Nephron (organoid): ENCODE measurements at regions not wholly inside any gene's neighbourhood (a gene's known extent, or its start where the extent isn't known, plus 50 kb on each side); places are given as distances from the start of the nearest gene placed in this dataset.
"Not testable (repeated sequence)": the region's sequence is repeated elsewhere in the genome, so short reads cannot be mapped to it uniquely, and the experiment has no call there.

Experiments
- H3K27ac Mint-ChIP-seq, 3 experiments: 2 replicates each; pipeline ENCODE4 v1.8.0; 2020; ENCODE audit warnings: mixed read lengths in 3 of 3, mild to moderate bottlenecking in 2 of 3, moderate library complexity in 1 of 3
- H3K27me3 Mint-ChIP-seq: 2 replicates; pipeline ENCODE4 v1.8.0; 2021; ENCODE audit warnings: low read depth, mild to moderate bottlenecking, moderate library complexity, mixed read lengths
- H3K36me3 Mint-ChIP-seq: 2 replicates; pipeline ENCODE4 v1.8.0; 2020; ENCODE audit warnings: low read depth, mixed read lengths
- H3K4me1 Mint-ChIP-seq: 2 replicates; pipeline ENCODE4 v1.8.0; 2020; ENCODE audit warnings: mixed read lengths
- H3K4me3 Mint-ChIP-seq, 3 experiments: 2 replicates each; pipeline ENCODE4 v1.8.0; 2020; ENCODE audit warnings: mild to moderate bottlenecking in 3 of 3, mixed read lengths in 3 of 3, moderate library complexity in 2 of 3
- H3K9me3 Mint-ChIP-seq: 2 replicates; pipeline ENCODE4 v1.8.0; 2020; ENCODE audit warnings: mixed read lengths
- CTCF ChIP-seq, 3 experiments: fragments of 200-600 bp; sonication (generic); IDR thresholded peaks; one replicate each; pipeline ENCODE4 v1.5.0; 2021; ENCODE audit warnings: antibody characterized with exemption in 3 of 3; ENCODE audit not compliant: unreplicated experiment in 3 of 3

- TF ChIP-seq CTCF (IDR thresholded peaks at IDR 0.05; ENCODE audit: unreplicated experiment in 3 of 3): no peak
- Mint-ChIP-seq H3K9me3 (peaks cover 11% of the 10 kb centered on the region), H3K36me3 (no peaks in the 10 kb centered on the region), H3K4me3 (no peak overlapping the region), H3K4me1 (peaks cover 22% of the 10 kb centered on the region), H3K27ac (peak overlapping the region; percentile 73 to 90 (median 75)), H3K27me3 (no peaks in the 10 kb centered on the region)
Observed at GRCh38 chr14:87613881-87614280, 379.1 kb downstream of the GALC start.

DNA sequence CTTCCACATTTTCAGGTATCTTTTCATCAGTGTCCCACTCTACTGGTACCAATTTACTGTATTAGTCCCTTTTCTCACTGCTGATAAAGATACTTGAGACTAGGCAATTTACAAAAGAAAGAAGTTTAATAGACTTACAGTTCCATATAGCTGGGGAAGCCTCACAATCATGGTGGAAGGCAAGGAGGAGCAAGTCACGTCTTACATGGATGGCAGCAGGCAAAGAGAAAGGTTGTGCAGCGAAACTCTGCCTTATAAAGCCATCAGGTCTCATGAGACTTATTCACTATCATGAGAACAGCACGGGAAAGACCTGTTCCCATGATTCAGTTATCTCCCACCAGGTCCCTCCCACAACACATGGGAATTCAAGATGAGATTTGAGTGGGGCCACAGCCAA, 385.9 kb downstream of the GALC start:
- H3K4me1 Mint-ChIP-seq, H3K4me3 Mint-ChIP-seq, H3K36me3 Mint-ChIP-seq, H3K27me3 Mint-ChIP-seq, H3K27ac Mint-ChIP-seq: not testable (repeated sequence)
- H3K9me3 Mint-ChIP-seq: peaks cover 38% of the 10 kb centered on the region

GRCh38 chr14:87601036-87601435, 391.9 kb downstream of the GALC start:
- Mint-ChIP-seq H3K27ac (peak overlapping the region; percentile 25 to 89 (median 86)), H3K4me1 (peaks cover 26% of the 10 kb centered on the region), H3K9me3 (peaks cover 38% of the 10 kb centered on the region), H3K4me3 (no peak overlapping the region), H3K36me3 (no peaks in the 10 kb centered on the region), H3K27me3 (no peaks in the 10 kb centered on the region)
- TF ChIP-seq CTCF (IDR thresholded peaks at IDR 0.05; ENCODE audit: unreplicated experiment in 3 of 3): no peak

GRCh38 chr14:87600240-87600639, 392.7 kb downstream of the GALC start:
- peak overlapping the region in 2 of 3 experiments; percentile 86 to 89 for H3K27ac Mint-ChIP-seq
- TF ChIP-seq CTCF (IDR thresholded peaks at IDR 0.05; ENCODE audit: unreplicated experiment in 3 of 3): no peak
- H3K36me3 Mint-ChIP-seq: no peaks in the 10 kb centered on the region
- H3K9me3 Mint-ChIP-seq: peaks cover 34% of the 10 kb centered on the region
- H3K27me3 Mint-ChIP-seq: no peaks in the 10 kb centered on the region
- peaks cover 26% of the 10 kb centered on the region for H3K4me1 Mint-ChIP-seq
- H3K4me3 Mint-ChIP-seq: no peak overlapping the region

DNA sequence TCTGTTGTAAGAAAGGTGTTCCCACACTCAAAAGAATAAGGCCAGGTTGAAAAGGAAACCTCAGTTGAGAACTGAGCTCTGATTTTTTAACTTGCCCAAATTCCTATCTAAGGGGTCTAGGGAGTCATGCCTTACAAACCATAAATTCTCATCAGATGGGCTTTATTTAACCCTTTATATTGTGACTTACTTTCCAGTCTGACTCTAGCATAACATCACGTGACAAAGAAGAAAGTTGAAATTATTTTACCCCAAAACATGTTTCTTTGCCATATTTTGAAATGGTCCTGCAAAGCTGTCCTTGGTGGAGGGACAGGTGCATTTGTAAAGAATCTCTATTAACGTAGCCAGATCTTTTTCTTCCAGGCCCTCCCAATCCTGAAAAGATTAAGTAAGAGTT, 411.7 kb downstream of the GALC start:
- Mint-ChIP-seq H3K36me3 (no peaks in the 10 kb centered on the region), H3K27ac (no peak overlapping the region)
- TF ChIP-seq CTCF (IDR thresholded peaks at IDR 0.05; ENCODE audit: unreplicated experiment in 3 of 3): no peak

DNA sequence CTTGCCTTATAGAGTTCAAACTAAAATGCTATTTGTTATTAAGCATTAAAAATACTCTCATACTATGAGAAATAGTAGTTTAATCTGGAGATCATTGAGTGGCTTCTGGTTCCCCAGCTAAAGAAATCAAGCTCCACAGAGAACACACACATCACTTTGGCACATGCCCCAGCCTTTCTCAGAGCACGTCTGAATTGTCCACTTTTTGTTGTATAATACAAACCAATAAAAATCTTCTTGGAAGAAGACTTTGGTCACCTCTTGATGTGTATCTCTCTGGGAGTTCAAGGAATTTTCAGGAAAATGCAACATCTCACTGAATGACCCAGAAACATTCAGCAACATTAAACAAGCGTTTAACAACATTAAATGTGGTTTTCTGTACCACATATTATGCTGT, 413.9 kb downstream of the GALC start:
- Mint-ChIP-seq H3K4me3 (no peak overlapping the region), H3K9me3 (no peaks in the 10 kb centered on the region), H3K27ac (peak overlapping the region in 2 of 3 experiments; percentile 15 to 25), H3K36me3 (no peaks in the 10 kb centered on the region), H3K27me3 (peaks cover 5% of the 10 kb centered on the region), H3K4me1 (no peaks in the 10 kb centered on the region)
- no peak for TF ChIP-seq CTCF (IDR thresholded peaks at IDR 0.05; ENCODE audit: unreplicated experiment in 3 of 3)

More for the DNA sequence above, 411.7 kb downstream of the GALC start:
- Mint-ChIP-seq H3K27me3 (no peaks in the 10 kb centered on the region), H3K4me1 (no peaks in the 10 kb centered on the region), H3K4me3 (no peak overlapping the region), H3K9me3 (no peaks in the 10 kb centered on the region)
